ENCODE measurements at regions not wholly inside any gene's neighbourhood (a gene's known extent, or its start where the extent isn't known, plus 50 kb on each side); places are given as distances from the start of the nearest gene placed in this dataset.

DNA sequence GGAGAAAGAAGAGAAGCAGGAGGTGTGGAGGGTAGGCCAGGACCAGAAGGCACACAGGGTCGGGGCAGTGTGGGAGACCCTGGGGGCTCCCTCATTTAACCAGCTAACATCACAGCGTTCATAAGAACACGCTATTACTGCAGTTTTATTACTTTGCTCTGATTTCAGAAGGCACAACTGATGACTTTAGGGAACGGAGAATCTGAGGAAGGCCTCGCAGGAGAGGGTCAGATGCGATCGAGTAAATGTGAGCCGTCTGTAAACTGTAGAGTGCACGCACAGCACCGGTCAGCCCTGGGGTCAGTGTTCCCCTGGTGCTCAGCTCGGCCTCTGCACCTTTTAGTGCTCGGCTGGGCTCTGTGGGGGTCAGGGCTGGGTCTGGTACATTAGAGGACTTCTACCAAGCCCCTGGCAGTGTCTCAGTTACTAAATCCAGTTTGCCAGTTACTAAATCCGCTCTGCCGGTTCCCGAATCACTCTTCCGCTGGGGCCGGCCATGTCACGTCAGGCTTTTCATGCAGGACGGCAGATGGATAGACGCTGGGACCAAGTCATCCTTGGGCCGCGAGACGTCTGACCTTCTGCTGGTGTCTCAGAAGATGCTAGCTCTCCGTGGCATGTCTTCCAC lies 325.9 kb downstream of the SEC14L1 start:
- in situ Hi-C loops (cut with MboI; ENCODE audit: low sequenced_read_pairs, unreplicated experiment), result no loop called here
- no peak for DNase-seq (ENCODE audit: low spot score)
- TF ChIP-seq CTCF (IDR thresholded peaks at IDR 0.05; ENCODE audit: borderline replicate concordance, control extremely low read depth, extremely low read depth, insufficient read depth, missing control alignments), result no peak

GRCh38 chr17:77467521-77467920 lies 326.8 kb downstream of the SEC14L1 start:
- DNase-seq (ENCODE audit: low spot score), result no peak
- in situ Hi-C loops (cut with MboI; ENCODE audit: low sequenced_read_pairs, unreplicated experiment), result no loop called here
- TF ChIP-seq CTCF (IDR thresholded peaks at IDR 0.05; ENCODE audit: borderline replicate concordance, control extremely low read depth, extremely low read depth, insufficient read depth, missing control alignments), result no peak

- TF ChIP-seq CTCF (IDR thresholded peaks at IDR 0.05; ENCODE audit: borderline replicate concordance, control extremely low read depth, extremely low read depth, insufficient read depth, missing control alignments), result no peak
- in situ Hi-C loops (cut with MboI; ENCODE audit: low sequenced_read_pairs, unreplicated experiment), result no loop called here
- DNase-seq (ENCODE audit: low spot score), result no peak
These were observed 328.1 kb downstream of the SEC14L1 start for GRCh38 chr17:77468897-77469296.

GRCh38 chr17:77470330-77470786 lies 329.6 kb downstream of the SEC14L1 start:
- in situ Hi-C loops (cut with MboI; ENCODE audit: low sequenced_read_pairs, unreplicated experiment), result no loop called here
- TF ChIP-seq CTCF (IDR thresholded peaks at IDR 0.05; ENCODE audit: borderline replicate concordance, control extremely low read depth, extremely low read depth, insufficient read depth, missing control alignments), result no peak
- DNase-seq (ENCODE audit: low spot score), result no peak

- no peak for TF ChIP-seq CTCF (IDR thresholded peaks at IDR 0.05; ENCODE audit: borderline replicate concordance, control extremely low read depth, extremely low read depth, insufficient read depth, missing control alignments)
- DNase-seq (ENCODE audit: low spot score), result no peak
- in situ Hi-C loops (cut with MboI; ENCODE audit: low sequenced_read_pairs, unreplicated experiment), result no loop called here
These were observed 330.3 kb downstream of the SEC14L1 start for GRCh38 chr17:77470800-77471733.

DNA sequence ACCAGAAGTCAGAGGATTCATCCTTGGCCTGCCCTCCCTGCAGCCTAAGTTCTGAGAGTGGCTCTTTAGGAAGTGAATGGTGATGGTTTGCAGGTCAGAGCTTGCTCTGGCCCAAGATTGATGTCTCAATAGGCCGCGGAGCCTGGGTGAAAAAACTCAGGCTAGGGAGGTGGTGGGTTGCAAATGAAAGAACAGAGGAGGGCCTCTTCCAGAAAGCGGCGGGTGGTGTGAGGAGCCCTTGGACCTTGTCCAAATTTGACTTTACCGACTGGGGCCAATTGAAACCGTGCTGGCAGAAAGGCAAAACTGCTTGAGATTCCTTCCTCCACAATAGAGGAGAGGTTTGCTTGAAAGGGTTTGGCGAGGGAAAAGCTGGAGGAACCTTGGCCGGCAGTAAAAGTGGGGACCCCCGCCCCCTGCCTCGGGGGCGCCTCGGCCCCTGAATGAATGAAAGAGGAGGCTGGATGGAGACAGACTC lies 331.3 kb downstream of the SEC14L1 start:
- in situ Hi-C loops (cut with MboI; ENCODE audit: low sequenced_read_pairs, unreplicated experiment), result no loop called here
- DNase-seq (ENCODE audit: low spot score), result no peak
- no peak for TF ChIP-seq CTCF (IDR thresholded peaks at IDR 0.05; ENCODE audit: borderline replicate concordance, control extremely low read depth, extremely low read depth, insufficient read depth, missing control alignments)
